ENCODE measurements at regions not wholly inside any gene's neighbourhood (a gene's known extent, or its start where the extent isn't known, plus 50 kb on each side); places are given as distances from the start of the nearest gene placed in this dataset.
A peak's percentile ranks its signal among the peaks of the same experiment; 100 is the strongest.

GRCh38 chr14:97177635-97178034 lies 380.5 kb downstream of the VRK1 start:
- Mint-ChIP-seq H3K27me3 (ENCODE audit: low read depth) (no peaks in the 10 kb centered on the region), H3K4me1 (ENCODE audit: low read depth) (peaks cover 21% of the 10 kb centered on the region), H3K27ac (no peak overlapping the region), H3K9me3 (peaks cover 19% of the 10 kb centered on the region), H3K36me3 (ENCODE audit: low read depth) (peaks cover 4% of the 10 kb centered on the region), H3K4me3 (no peak overlapping the region)

- Mint-ChIP-seq H3K36me3 (ENCODE audit: low read depth) (peaks cover 4% of the 10 kb centered on the region), H3K9me3 (peaks cover 19% of the 10 kb centered on the region), H3K4me1 (ENCODE audit: low read depth) (peaks cover 21% of the 10 kb centered on the region), H3K27me3 (ENCODE audit: low read depth) (no peaks in the 10 kb centered on the region), H3K4me3 (no peak overlapping the region), H3K27ac (no peak overlapping the region)
Observed at GRCh38 chr14:97178781-97179180, 381.6 kb downstream of the VRK1 start.

GRCh38 chr14:97179573-97179972 lies 382.4 kb downstream of the VRK1 start:
- no peak overlapping the region for H3K27ac Mint-ChIP-seq
- H3K4me1 Mint-ChIP-seq (ENCODE audit: low read depth) = peaks cover 21% of the 10 kb centered on the region
- H3K4me3 Mint-ChIP-seq = no peak overlapping the region
- H3K36me3 Mint-ChIP-seq (ENCODE audit: low read depth) = peaks cover 4% of the 10 kb centered on the region
- H3K9me3 Mint-ChIP-seq = peaks cover 19% of the 10 kb centered on the region
- no peaks in the 10 kb centered on the region for H3K27me3 Mint-ChIP-seq (ENCODE audit: low read depth)

GRCh38 chr14:97180304-97181200 lies 383.4 kb downstream of the VRK1 start:
- peaks cover 4% of the 10 kb centered on the region for H3K36me3 Mint-ChIP-seq (ENCODE audit: low read depth)
- H3K9me3 Mint-ChIP-seq = peaks cover 19% of the 10 kb centered on the region
- H3K27ac Mint-ChIP-seq = peak overlapping the region; percentile 61
- peaks cover 24% of the 10 kb centered on the region for H3K4me1 Mint-ChIP-seq (ENCODE audit: low read depth)
- no peak overlapping the region for H3K4me3 Mint-ChIP-seq
- no peaks in the 10 kb centered on the region for H3K27me3 Mint-ChIP-seq (ENCODE audit: low read depth)

GRCh38 chr14:97185186-97185585 lies 388.0 kb downstream of the VRK1 start:
- Mint-ChIP-seq H3K9me3 (peaks cover 8% of the 10 kb centered on the region), H3K27me3 (ENCODE audit: low read depth) (peaks cover 17% of the 10 kb centered on the region), H3K36me3 (ENCODE audit: low read depth) (peaks cover 2% of the 10 kb centered on the region), H3K4me3 (no peak overlapping the region), H3K4me1 (ENCODE audit: low read depth) (peaks cover 9% of the 10 kb centered on the region), H3K27ac (no peak overlapping the region)

- Mint-ChIP-seq H3K4me3 (no peak overlapping the region), H3K36me3 (ENCODE audit: low read depth) (no peaks in the 10 kb centered on the region), H3K9me3 (no peaks in the 10 kb centered on the region), H3K27ac (no peak overlapping the region), H3K27me3 (ENCODE audit: low read depth) (peaks cover 17% of the 10 kb centered on the region), H3K4me1 (ENCODE audit: low read depth) (peaks cover 4% of the 10 kb centered on the region)
Observed at GRCh38 chr14:97187916-97188315, 390.7 kb downstream of the VRK1 start.

GRCh38 chr14:97196336-97196735 lies 399.2 kb downstream of the VRK1 start:
- no peaks in the 10 kb centered on the region for H3K4me1 Mint-ChIP-seq (ENCODE audit: low read depth)
- peaks cover 13% of the 10 kb centered on the region for H3K27me3 Mint-ChIP-seq (ENCODE audit: low read depth)
- no peak overlapping the region for H3K27ac Mint-ChIP-seq
- peaks cover 6% of the 10 kb centered on the region for H3K36me3 Mint-ChIP-seq (ENCODE audit: low read depth)
- H3K9me3 Mint-ChIP-seq = peaks cover 21% of the 10 kb centered on the region
- no peak overlapping the region for H3K4me3 Mint-ChIP-seq

GRCh38 chr14:97198813-97199212 lies 401.6 kb downstream of the VRK1 start:
- H3K9me3 Mint-ChIP-seq = peaks cover 21% of the 10 kb centered on the region

GRCh38 chr14:97200245-97200644 lies 403.1 kb downstream of the VRK1 start:
- H3K27ac Mint-ChIP-seq = no peak overlapping the region
- H3K27me3 Mint-ChIP-seq (ENCODE audit: low read depth) = peaks cover 18% of the 10 kb centered on the region
- peaks cover 15% of the 10 kb centered on the region for H3K9me3 Mint-ChIP-seq
- no peaks in the 10 kb centered on the region for H3K4me1 Mint-ChIP-seq (ENCODE audit: low read depth)
- H3K36me3 Mint-ChIP-seq (ENCODE audit: low read depth) = peaks cover 4% of the 10 kb centered on the region
- H3K4me3 Mint-ChIP-seq = no peak overlapping the region

More at GRCh38 chr14:97198813-97199212, 401.6 kb downstream of the VRK1 start:
- Mint-ChIP-seq H3K4me1 (ENCODE audit: low read depth) (no peaks in the 10 kb centered on the region), H3K36me3 (ENCODE audit: low read depth) (peaks cover 6% of the 10 kb centered on the region), H3K27me3 (ENCODE audit: low read depth) (peaks cover 15% of the 10 kb centered on the region), H3K4me3 (no peak overlapping the region), H3K27ac (no peak overlapping the region)

GRCh38 chr14:97206916-97207315 lies 409.7 kb downstream of the VRK1 start:
- Mint-ChIP-seq H3K36me3 (ENCODE audit: low read depth) (no peaks in the 10 kb centered on the region), H3K9me3 (no peaks in the 10 kb centered on the region), H3K27me3 (ENCODE audit: low read depth) (peaks cover 19% of the 10 kb centered on the region), H3K27ac (no peak overlapping the region), H3K4me1 (ENCODE audit: low read depth) (no peaks in the 10 kb centered on the region), H3K4me3 (no peak overlapping the region)

- H3K4me1 Mint-ChIP-seq (ENCODE audit: low read depth) = no peaks in the 10 kb centered on the region
- H3K9me3 Mint-ChIP-seq = no peaks in the 10 kb centered on the region
- H3K27ac Mint-ChIP-seq = no peak overlapping the region
- no peak overlapping the region for H3K4me3 Mint-ChIP-seq
- peaks cover 18% of the 10 kb centered on the region for H3K27me3 Mint-ChIP-seq (ENCODE audit: low read depth)
- H3K36me3 Mint-ChIP-seq (ENCODE audit: low read depth) = no peaks in the 10 kb centered on the region
Observed at GRCh38 chr14:97210202-97210601, 413.0 kb downstream of the VRK1 start.

GRCh38 chr14:97212399-97212798 lies 415.2 kb downstream of the VRK1 start:
- Mint-ChIP-seq H3K27ac (no peak overlapping the region), H3K27me3 (ENCODE audit: low read depth) (peaks cover 31% of the 10 kb centered on the region), H3K4me1 (ENCODE audit: low read depth) (peaks cover 4% of the 10 kb centered on the region), H3K9me3 (no peaks in the 10 kb centered on the region), H3K36me3 (ENCODE audit: low read depth) (no peaks in the 10 kb centered on the region), H3K4me3 (no peak overlapping the region)

GRCh38 chr14:97213720-97214119 lies 416.5 kb downstream of the VRK1 start:
- peaks cover 5% of the 10 kb centered on the region for H3K4me1 Mint-ChIP-seq (ENCODE audit: low read depth)
- H3K36me3 Mint-ChIP-seq (ENCODE audit: low read depth) = no peaks in the 10 kb centered on the region
- H3K4me3 Mint-ChIP-seq = no peak overlapping the region
- no peak overlapping the region for H3K27ac Mint-ChIP-seq
- H3K27me3 Mint-ChIP-seq (ENCODE audit: low read depth) = peaks cover 39% of the 10 kb centered on the region
- H3K9me3 Mint-ChIP-seq = no peaks in the 10 kb centered on the region

- Mint-ChIP-seq H3K36me3 (ENCODE audit: low read depth) (peaks cover 2% of the 10 kb centered on the region), H3K27ac (no peak overlapping the region), H3K9me3 (no peaks in the 10 kb centered on the region), H3K4me3 (no peak overlapping the region), H3K27me3 (ENCODE audit: low read depth) (peaks cover 42% of the 10 kb centered on the region), H3K4me1 (ENCODE audit: low read depth) (peaks cover 14% of the 10 kb centered on the region)
Observed at GRCh38 chr14:97215263-97215969, 418.2 kb downstream of the VRK1 start.

Data from T-helper 1 cell treated with Interleukin-12 subunit alpha and Interleukin-12 subunit beta and Interleukin-4 antibody, amounts not matched to agents 30 μg/mL and 1 μg/mL, for 36 hours (primary cell).